ENCODE measurements at regions not wholly inside any gene's neighbourhood (a gene's known extent, or its start where the extent isn't known, plus 50 kb on each side); places are given as distances from the start of the nearest gene placed in this dataset.
"Not testable (repeated sequence)": the region's sequence is repeated elsewhere in the genome, so short reads cannot be mapped to it uniquely, and the experiment has no call there.

DNA sequence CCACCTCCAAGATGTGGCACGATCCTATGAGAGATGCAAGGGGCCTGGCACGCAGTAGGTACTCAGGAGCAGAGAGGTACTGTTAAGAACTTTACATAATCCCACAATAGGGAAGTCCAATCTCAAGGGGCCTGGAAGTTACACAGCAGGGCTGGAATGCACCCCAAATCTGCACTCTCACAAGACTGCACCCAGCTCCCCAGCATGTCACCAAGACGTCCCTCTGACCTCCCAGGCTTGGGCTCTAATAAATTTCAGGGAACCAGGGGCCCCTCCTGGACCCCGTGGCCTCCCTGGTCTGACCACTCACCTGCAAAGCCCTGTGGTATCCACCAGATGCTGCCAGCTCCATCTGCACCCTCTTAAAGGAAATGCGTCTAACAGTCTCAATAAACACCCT is 94.9 kb downstream of the OAT start:
- no peak for DNase-seq

DNA sequence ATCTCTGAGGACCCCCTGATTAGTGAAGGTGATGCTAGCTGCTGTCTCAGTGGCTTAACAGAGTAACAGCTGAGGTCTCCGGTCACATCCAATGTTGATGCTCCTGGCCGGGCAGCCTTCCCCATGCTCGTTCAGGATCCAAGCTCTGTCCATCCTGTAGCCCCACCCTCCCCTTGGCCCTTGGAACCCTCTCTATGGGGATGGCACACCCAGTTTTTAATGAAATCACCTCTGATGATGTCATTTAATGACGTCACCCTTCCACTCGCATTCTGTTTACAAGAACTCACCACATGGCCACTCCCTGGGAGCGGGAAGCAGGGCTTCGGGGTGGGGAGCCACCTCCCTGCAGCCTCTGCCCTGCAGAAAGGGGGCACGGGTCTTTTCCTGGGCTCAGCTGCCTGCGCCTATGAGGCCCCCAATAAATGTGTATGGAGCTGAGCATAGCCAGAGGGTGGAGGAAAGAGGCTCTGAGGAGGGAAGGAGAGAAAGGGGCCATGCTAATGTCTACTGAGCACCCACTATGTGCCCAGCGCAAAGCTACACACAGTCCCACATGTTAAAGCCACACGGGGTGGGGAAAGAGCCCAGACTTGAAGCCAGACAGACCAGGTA is 95.5 kb downstream of the OAT start:
- no peak for DNase-seq

DNA sequence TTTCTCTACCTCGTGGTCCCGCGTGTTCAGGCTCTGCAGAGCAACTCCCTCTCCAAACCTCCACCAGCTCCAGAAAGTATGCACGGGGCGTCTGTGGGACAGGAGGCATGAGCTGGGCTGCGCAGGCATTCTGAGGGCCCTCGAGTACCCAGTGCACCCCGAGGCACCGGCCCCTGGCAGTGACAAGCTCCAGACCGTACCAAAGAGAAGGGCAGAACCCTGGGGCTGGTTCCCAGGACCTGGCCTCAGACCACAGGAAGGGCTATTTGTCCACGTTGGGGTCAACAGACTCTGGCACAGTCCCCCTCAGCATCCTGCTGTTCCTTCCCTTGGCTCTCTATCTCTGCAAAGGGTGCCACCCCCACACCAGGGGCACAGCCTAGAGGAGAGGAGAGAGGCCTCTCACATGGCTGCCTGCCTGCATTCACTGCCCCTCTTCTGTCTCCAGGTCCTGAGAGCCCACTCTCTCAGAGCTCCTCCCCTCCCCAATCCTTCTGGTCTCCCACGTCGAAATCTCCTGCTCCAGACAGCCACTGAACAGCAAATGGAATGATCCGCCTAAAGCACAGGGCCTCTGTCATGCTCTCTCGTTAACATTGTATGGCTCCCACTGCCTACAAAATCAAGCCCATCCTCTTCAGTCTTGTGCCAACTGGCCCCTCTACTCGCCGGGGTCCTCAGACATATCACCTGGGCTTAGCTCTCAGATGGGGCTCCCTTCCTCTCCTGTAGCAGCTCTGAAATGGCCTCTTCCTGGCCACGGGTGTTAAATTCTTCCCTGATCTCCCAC is 96.3 kb downstream of the OAT start:
- no peak for DNase-seq

DNA sequence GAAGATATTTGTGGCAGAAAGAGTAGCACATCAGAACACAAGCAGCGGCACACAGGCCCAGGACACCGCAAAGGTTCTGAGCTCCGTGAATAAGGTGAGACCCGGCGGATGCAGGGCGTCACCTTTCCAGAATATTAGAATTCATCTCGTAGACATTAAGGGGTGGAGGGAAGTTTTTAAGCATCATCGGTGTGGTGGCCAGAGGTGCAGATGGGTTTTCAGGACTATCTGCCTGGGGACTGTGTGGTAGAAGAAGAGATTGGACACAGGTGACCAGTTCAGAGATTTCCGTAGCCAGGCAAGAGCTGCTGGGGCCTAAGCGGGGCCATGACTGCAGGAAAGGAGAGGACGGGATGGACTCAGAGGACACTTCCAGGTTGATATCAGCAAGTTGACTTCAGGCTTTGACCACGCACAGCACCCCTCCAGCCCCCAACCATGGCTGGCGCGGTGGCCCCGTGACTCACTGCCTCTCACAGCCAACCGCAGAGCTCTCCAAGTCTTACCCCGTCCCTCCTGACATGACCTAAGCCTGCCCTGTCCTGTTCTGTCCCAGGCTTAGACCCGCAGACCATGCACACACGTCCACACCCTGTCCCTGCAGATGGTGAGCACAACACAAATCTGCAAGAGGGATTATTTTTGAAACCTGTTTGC is 97.2 kb downstream of the OAT start:
- DNase-seq = no peak

DNA sequence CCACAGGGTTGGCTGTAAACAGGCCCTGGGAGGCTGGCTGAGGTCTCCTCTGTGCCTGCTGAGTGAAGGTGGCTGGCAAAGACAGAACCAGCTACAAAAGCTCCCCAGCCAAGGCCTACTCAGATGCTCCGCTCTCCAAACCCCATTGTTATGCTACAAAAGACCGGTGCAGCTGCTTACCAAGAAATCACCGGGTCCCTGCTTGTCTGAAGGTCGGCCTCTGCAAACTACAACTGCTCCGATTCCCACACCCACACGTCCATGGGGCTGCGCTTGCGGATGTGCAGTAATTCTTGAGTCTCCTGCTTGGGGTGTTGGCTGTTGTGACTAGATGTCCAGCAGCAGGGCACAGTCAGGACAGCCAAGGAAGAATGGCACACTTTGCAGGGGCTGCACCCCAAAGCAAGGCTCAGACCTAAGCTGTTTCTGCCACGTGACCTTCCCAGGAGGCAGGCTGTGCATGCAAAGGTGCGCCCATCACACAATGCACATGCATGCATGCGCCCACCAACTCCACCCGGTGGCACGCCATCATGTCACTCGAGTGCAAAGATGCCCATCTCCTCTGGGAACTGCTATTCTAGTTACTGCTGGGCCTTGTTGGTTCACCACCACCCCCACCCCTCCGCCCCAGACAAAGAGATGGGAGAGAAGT is 97.8 kb downstream of the OAT start:
- DNase-seq = no peak

DNA sequence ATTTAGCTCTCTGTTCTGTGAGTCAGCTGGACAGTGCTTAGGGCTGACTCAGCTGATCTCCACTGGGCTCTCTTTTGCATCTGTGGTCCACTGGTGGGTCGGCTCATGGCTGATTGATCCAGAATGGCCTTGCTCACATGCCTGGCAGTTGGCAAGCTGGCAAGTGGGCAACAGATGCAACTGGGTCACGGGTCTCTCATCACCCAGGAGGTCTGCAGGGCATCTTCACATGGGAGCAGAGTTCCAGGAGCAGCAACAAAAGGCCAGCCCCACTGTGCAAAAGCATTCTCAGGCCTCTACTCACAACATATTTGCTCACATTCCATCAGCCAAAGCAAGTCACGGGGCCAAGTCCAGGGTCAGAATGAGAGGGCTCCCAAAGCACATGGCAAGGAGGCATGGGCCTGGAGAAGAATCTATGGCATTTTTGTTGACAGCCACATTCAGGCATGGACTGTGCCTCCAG is 98.8 kb downstream of the OAT start:
- no peak for DNase-seq

DNA sequence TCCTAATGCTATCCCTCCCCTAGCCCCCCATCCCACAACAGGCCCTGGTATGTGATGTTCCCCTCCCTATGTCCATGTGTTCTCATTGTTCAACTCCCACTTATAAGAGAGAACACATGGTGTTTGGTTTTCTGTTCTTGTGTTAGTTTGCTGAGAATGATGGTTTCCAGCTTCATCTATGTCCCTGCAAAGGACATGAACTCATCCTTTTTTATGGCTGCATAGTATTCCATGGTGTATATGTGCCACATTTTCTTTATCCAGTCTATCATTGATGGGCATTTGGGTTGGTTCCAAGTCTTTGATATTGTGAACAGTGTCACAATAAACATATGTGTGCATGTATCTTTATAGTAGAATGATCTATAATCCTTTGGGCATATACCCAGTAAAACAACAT is 99.2 kb downstream of the OAT start:
- DNase-seq = not testable (repeated sequence)

DNA sequence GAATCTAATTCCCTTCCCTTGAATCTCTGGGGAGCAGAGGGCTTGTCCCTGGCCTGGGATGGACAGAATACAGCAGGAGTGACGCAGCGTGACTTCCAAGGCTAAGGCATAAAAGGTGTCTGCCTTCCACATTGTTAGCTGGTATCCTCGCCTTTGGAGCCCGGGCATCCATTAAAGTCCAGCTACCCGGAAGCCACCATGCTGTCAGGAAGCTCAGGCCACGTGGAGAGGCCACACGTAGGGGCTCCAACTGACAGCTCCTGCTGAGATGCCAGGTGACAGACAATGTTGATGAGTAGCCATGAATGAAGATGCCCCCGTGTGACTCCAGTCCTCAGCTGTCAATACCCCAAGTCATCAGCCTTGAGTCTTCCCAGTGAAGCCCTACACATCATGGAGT is 99.9 kb downstream of the OAT start:
- DNase-seq = no peak

DNA sequence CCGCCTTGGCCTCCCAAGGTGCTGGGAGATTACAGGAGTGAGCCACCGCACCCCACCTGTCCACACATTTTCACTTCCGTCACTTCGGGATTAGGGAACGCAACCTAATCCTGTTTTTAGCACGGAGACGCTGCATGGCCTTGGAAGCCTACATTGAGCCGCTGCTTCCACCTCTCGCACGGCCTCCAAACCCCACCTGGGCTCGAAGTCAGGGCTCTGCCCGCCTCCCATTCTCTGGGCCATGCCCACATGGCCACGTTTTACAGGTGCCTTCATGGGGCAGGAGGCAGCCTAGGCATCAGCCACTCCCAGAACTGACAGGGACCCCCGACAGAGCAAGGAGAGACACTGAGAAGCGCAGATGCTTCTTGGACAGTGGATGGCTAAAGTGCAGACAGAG is 100.6 kb downstream of the OAT start:
- no peak for DNase-seq

DNA sequence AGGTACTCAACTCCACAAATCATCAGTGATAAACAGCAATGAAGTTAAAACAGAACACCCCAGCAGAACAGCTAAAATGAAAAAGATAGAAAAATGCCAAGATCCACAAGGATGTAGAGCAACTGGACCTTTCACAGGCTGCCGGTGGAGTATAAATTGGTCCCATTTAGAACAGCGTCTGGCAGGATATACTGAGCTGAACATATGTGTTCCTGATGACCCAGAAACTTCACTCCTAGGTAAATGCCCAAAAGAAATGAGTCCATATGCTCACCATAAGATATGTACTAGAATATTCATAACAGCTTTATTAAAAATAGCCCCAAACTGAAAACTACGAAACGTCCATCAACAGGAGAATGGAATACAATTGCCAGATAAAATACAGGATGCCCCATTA is 102.4 kb downstream of the OAT start:
- DNase-seq = no peak

DNA sequence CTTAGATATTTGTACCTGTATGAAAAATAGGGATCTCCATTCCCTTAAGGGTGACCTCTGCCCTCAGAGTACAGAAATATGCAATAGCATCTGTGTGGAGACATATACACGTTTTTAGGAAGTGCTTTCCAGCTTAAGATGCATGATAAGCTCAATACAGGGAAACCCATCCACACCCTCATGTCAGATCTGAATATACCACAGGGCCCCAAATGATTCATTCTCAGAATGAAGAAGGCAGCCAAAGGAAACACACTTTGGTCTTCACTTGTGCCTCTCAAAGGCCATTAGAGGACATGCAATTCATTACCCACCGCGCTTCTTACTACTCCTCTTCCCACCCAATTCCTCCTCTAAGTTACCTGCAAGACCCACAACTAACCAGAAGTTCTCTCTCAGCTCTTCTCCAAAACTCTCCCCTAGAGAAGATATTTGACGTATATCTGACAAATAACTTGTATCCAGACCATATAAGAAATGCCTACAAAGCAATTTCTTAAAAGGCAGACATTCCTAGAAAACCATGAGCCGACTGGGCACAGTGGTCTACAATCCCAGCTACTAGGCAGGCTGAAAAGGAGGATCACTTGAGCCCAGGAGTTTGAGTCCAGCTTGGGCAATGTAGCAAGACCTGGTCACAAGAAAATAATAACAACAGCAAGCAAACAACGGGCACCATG is 103.0 kb downstream of the OAT start:
- DNase-seq = no peak

DNA sequence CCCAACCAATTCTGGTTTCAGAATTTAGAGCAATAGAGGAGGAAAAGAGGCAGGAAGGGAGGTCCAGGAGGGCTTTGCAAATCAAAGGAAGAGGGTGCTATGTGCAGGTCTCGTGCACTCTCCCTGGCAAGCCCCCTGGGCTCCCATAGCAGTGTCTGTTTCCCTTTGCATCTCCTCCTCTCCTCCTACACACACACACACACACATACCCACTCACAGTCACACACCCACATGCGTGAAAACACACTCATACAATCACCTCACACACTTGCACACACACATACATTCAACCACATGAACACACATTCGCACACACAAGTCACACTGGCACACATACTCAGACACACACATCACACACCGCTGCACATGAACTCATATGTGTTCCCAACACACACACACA is 105.3 kb downstream of the OAT start:
- no peak for DNase-seq

DNA sequence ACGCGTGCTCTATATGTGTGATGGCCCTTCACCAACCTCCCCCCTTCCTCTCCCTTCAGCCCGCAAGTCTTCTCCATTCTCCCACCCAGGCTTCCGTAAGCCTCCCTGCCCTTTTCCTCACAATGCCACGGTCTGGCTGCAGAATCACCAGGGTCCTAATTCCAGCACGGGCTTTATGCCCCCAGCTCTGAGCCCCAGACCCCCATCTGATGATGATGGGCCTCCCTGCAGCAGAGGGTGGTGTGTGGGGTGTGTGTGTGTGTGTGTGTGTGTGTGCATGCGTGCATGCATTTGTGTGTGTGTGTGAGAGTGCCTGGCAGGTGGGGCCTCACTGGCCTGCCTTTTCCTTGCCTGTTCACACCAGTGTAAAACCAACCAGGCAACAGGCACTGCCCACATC is 109.9 kb downstream of the OAT start:
- DNase-seq = no peak

DNA sequence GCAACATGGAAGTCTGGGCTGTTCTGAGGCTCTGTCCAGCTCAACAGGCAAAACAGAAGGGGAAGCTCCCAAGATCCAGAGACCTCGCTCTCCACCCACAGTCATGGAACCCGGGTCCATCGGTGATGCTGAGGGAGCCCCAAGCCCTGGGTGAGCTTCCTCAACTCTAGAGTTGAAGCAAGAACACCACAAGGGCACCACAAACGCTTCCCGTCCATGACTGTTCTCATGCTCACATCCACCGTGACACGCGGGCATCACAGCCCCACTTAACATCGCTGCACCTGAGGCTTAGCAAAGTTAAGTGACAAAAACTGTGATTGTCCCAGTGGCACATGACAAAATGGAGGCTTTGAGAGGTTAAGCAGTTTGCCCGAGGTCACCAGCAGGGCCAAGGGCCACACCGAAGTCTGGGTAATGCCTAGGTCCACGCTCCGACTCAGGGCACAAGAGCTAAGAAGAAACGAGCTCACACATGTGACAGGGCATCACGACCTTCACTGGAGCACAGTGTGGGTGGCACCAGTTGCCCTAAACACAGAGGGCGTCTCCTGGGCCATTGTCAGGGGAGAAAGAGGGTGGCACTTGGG is 110.6 kb downstream of the OAT start:
- DNase-seq = no peak

DNA sequence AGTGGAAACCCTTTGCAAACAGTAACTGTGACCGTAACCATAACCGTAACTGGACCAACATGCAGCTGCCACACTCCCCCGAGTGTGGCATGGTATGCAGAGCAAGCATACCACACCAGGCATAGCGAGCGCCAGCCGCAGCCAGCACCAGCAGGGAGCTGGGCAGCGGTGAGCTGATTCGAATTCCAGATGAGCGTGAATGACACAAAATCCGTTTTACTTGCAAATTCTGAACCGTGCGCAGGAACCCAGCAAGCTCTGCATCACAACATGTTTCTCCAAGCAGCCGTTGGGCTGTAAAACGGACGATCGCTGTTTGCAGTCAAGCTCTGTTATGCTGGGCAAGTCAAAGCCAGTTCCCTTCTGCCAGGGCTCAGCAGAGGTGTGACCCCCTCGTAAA is 111.1 kb downstream of the OAT start:
- no peak for DNase-seq

DNA sequence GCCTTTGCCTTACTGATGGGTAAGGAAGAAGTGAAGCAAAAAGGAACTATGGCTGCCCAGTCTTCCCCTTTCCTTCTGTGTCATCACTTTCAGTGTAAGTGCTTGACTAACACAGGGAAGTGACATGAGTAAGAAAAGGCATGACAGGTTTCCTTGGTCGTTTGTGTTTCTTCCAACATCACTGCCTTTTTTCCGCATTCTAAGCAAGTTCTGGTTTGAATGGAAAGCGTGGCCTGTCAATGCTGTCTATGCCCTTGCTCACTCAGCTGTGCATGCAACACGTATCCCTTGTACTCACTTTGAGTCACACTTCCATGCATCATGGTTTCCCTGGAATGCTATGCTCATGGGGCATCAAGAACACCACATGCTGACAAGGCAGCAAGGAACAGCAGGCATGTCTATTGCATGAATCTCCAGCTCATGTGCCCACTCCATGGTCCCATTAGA is 111.8 kb downstream of the OAT start:
- no peak for DNase-seq

DNA sequence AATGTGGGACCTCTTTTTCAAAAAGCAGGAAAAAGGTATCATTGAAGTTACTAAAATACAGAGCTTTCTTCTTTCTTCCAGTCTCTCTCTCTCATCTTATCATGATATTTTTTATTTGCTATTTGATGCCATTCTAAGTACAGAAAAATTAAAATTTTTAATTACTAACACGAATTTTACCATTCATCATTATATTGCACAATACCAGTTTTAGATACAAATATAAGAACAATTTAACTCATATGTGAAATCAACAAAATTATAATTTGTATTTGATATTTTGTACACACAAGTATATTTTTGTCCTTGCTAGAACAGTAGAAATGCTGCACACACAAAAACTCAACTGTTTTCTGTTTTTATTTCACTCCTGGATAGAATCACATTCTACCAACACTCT is 112.2 kb downstream of the OAT start:
- DNase-seq = no peak

DNA sequence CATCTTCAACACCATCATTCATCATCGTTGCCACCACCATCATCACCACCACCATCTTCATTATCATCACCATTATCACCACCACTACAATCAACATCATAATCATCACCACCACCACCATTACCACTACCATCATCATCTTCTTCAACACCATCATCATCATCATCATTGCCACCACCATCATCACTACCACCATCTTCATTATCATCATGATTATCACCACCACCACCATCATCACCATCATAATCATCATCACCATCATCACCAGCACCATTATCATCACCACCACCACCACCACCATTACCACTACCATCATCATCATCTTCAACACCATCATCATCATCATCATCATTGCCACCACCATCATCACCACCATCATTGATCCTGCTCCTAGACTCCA is 112.7 kb downstream of the OAT start:
- no peak for DNase-seq

DNA sequence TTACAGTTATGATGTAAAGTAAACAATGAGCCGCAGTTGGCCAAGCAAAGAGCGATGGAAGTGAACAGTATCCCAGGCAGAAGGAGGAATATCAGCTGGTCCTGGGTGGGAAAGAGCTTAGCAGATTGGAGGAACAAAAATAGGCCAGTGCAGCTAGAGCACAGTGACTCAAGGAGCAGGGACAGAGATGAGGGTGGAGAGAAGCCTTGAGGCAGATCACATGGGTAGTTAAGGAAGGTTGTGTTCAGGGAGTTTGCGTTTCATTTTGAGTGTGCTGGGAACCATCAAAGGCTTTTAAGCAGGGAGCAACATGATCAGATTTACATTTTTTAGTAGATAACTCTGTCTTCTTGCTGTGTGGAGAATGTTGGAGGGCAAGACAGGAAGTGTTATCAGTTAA is 113.6 kb downstream of the OAT start:
- DNase-seq = no peak

DNA sequence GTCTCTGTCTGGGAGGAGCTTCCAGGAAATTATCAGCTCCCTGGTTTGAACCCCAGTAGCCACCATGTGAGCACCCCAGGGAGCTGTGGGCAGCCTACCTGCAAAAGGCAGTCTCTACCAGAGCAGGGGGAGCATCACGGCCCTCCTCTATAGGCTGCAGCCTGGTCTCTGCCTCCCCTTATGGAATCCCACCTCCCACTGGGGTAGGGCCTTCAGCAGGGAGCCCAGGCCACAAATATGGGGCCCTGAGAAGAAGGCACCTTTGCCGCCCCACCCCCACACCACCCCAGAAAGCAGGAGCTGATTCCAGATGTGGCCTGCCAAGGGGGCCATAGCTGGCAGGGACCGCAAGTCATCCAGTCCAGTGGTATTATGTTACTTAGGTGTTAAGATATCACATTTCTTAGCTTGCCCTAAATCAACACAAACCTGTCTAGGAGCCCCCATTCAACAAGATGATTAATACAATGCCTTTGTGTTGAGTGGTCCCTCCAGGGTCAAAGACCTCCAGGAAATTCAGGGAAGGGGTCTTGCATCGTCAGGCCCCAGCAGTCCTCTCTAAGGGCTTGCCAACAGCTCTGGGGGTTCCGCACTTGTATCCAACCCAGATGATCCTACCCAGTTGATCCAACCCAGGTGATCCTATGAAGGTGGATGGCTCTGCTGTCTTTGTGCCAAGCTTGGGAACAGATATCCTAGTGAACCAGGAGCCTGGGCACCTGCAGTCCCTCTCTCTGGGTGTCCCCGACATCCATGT is 114.9 kb downstream of the OAT start:
- no peak for DNase-seq

DNA sequence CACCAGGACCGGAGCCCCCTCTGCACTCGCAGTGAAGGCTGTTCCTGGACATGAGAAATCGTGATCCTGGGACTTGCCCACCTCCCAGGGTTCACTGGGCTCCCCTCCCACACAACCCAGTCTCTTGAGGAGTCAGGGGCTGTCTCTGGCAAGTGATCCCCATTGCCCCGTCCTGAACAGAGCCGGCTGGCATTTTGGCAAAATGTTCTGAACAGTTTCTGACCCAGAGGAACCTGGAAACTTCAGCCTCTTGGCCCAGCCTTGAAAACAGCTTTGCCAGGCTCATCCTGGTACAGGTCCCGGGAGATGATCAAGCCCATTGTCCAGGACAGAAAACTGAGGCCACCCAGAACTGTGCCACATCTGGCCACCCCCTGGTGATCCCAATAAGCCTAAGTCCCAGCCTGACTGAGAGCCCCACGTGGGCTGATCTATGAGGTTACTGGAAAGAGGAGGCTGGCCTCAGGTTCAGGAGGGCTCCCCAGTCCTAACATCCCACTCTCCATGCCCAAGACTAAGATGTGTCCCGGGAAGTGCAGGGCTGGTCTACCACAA is 115.7 kb downstream of the OAT start:
- DNase-seq = no peak

DNA sequence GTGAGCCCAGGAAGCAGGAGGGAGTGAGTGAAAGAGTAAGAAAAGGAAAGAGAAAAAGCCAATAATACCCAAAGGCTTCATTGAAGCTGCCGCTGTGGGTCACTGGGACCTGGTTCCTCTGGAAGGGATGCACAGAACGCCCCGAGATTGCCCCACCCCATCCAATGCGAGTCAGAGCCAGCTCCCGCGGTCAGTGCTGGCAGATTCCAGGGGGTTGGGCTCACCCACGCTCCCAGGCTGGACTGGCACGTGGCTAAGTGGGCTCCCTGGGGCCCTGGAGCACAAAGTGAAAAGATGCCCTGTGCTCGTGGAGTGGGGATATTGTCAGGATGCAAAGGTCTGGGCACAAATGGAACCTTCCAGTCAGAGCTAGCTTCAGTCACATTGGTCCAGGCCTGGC is 117.0 kb downstream of the OAT start:
- DNase-seq = no peak
